ENCODE measurements at regions not wholly inside any gene's neighbourhood (a gene's known extent, or its start where the extent isn't known, plus 50 kb on each side); places are given as distances from the start of the nearest gene placed in this dataset.

DNA sequence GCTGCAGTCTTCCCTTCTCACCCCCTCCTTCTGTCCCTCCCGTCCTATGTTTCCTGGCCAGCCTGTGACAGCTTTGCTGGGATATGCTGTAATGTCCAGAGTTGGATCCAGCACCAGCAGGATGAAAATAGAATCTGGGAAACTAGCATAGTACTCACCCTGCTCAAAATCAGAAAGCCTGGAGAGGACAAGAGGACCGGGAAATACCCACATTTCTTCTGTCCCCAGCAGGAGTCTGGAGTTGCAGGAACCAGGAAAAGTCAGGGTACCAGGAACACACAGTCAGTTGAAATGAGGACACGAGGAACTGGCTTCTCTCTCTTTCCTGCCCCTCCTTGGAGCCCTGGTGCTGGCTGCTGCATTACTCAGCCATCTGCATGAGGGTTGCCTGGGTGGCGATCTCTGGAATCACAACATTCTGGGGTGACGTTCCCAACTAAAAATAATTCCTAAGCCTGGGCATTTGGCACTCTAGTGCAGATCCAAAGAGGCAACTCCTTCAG, 59.6 kb upstream of the NFIL3 start:
- 59% methylated on average over 5 of the region's 5 CpGs for WGBS
- H3K27ac ChIP-seq (ENCODE audit: low read depth in 1 of 2, low read length in 2 of 2), result no peak overlapping the region
- DNase-seq (ENCODE audit: low spot score), result no peak
- H3K36me3 ChIP-seq (ENCODE audit: control insufficient read depth in 4 of 4, insufficient read depth in 3 of 4, low read depth in 1 of 4, low read length in 3 of 4), result no peaks in the 10 kb centered on the region
- no peaks in the 10 kb centered on the region for H3K9me3 ChIP-seq (ENCODE audit: control insufficient read depth in 4 of 4, low read length in 3 of 4)
- H3K9ac ChIP-seq (ENCODE audit: low read depth in 1 of 2, low read length in 2 of 2), result no peak overlapping the region
- H3K27me3 ChIP-seq (ENCODE audit: control insufficient read depth in 4 of 4, insufficient read depth in 4 of 4, low read length in 3 of 4), result no peaks in the 10 kb centered on the region
- no peak for TF ChIP-seq YY1 (IDR thresholded peaks at IDR 0.05)
- TF ChIP-seq, protein P1, sequence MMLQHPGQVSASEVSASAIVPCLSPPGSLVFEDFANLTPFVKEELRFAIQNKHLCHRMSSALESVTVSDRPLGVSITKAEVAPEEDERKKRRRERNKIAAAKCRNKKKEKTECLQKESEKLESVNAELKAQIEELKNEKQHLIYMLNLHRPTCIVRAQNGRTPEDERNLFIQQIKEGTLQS (IDR thresholded peaks at IDR 0.05), result no peak
- no peak for TF ChIP-seq RXRA (IDR thresholded peaks at IDR 0.05)
- TF ChIP-seq SP1 (IDR thresholded peaks at IDR 0.05), result no peak
- TF ChIP-seq TAF1 (conservative IDR thresholded peaks at IDR 0.05), result no peak
- TF ChIP-seq FOXA1 (IDR thresholded peaks at IDR 0.05), result no peak
- no peak for TF ChIP-seq FOXA2 (IDR thresholded peaks at IDR 0.05)
- no peak for TF ChIP-seq HNF4G (IDR thresholded peaks at IDR 0.05)
- TF ChIP-seq NR2F2 (IDR thresholded peaks at IDR 0.05), result no peak
- no peak for TF ChIP-seq MAX (IDR thresholded peaks at IDR 0.05)
- no peak for TF ChIP-seq ZBTB33 (IDR thresholded peaks at IDR 0.05)
- TF ChIP-seq, protein P2, sequence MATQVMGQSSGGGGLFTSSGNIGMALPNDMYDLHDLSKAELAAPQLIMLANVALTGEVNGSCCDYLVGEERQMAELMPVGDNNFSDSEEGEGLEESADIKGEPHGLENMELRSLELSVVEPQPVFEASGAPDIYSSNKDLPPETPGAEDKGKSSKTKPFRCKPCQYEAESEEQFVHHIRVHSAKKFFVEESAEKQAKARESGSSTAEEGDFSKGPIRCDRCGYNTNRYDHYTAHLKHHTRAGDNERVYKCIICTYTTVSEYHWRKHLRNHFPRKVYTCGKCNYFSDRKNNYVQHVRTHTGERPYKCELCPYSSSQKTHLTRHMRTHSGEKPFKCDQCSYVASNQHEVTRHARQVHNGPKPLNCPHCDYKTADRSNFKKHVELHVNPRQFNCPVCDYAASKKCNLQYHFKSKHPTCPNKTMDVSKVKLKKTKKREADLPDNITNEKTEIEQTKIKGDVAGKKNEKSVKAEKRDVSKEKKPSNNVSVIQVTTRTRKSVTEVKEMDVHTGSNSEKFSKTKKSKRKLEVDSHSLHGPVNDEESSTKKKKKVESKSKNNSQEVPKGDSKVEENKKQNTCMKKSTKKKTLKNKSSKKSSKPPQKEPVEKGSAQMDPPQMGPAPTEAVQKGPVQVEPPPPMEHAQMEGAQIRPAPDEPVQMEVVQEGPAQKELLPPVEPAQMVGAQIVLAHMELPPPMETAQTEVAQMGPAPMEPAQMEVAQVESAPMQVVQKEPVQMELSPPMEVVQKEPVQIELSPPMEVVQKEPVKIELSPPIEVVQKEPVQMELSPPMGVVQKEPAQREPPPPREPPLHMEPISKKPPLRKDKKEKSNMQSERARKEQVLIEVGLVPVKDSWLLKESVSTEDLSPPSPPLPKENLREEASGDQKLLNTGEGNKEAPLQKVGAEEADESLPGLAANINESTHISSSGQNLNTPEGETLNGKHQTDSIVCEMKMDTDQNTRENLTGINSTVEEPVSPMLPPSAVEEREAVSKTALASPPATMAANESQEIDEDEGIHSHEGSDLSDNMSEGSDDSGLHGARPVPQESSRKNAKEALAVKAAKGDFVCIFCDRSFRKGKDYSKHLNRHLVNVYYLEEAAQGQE (IDR thresholded peaks at IDR 0.05), result no peak
- TF ChIP-seq JUND (IDR thresholded peaks at IDR 0.05), result no peak
- no peak for TF ChIP-seq CTCF (IDR thresholded peaks at IDR 0.05; ENCODE audit: low read depth, low read length, missing input control)
- no peak for TF ChIP-seq GABPA (IDR thresholded peaks at IDR 0.05 in 1 of 2, conservative IDR thresholded peaks at IDR 0.05 in 1 of 2)
- no peak for TF ChIP-seq HNF4A (conservative IDR thresholded peaks at IDR 0.05)
- no peak for TF ChIP-seq EGR1 (IDR thresholded peaks at IDR 0.05; ENCODE audit: low read depth in 2 of 2)
- no peak overlapping the region for H3K4me3 ChIP-seq (ENCODE audit: low read depth in 1 of 3, low read length in 3 of 3)
- no peaks in the 10 kb centered on the region for H3K4me1 ChIP-seq (ENCODE audit: control insufficient read depth in 4 of 4, insufficient read depth in 4 of 4, low read length in 3 of 4)

- no peak overlapping the region for H3K27ac ChIP-seq (ENCODE audit: low read depth in 1 of 2, low read length in 2 of 2)
Measured at GRCh38 chr9:91481972-91482371, 58.3 kb upstream of the NFIL3 start.

More at GRCh38 chr9:91481972-91482371, 58.3 kb upstream of the NFIL3 start:
- Histone ChIP-seq H3K9ac (ENCODE audit: low read depth in 1 of 2, low read length in 2 of 2) (no peak overlapping the region), H3K36me3 (ENCODE audit: control insufficient read depth in 4 of 4, insufficient read depth in 3 of 4, low read depth in 1 of 4, low read length in 3 of 4) (no peaks in the 10 kb centered on the region), H3K4me3 (ENCODE audit: low read depth in 1 of 3, low read length in 3 of 3) (no peak overlapping the region), H3K9me3 (ENCODE audit: control insufficient read depth in 4 of 4, low read length in 3 of 4) (no peaks in the 10 kb centered on the region), H3K27me3 (ENCODE audit: control insufficient read depth in 4 of 4, insufficient read depth in 4 of 4, low read length in 3 of 4) (no peaks in the 10 kb centered on the region), H3K4me1 (ENCODE audit: control insufficient read depth in 4 of 4, insufficient read depth in 4 of 4, low read length in 3 of 4) (no peaks in the 10 kb centered on the region)
- DNase-seq (ENCODE audit: low spot score), result no peak
- no peak for TF ChIP-seq YY1 (IDR thresholded peaks at IDR 0.05)
- TF ChIP-seq NR2F2 (IDR thresholded peaks at IDR 0.05), result peak; percentile 55
- 87% methylated on average over 5 of the region's 5 CpGs for WGBS
